ENCODE measurements at regions not wholly inside any gene's neighbourhood (a gene's known extent, or its start where the extent isn't known, plus 50 kb on each side); places are given as distances from the start of the nearest gene placed in this dataset.
"Not testable (repeated sequence)": the region's sequence is repeated elsewhere in the genome, so short reads cannot be mapped to it uniquely, and the experiment has no call there.

- peak overlapping the region; percentile 89 for H2AFZ ChIP-seq (ENCODE audit: low read depth, low read length)
- H3K9ac ChIP-seq (ENCODE audit: low read length), result peak overlapping the region; percentile 22; the same call in 1 of the 2 replicates
- H3K4me1 ChIP-seq (ENCODE audit: low read length), result peaks cover 3% of the 10 kb centered on the region; the same call in 1 of the 2 replicates
- no peaks in the 10 kb centered on the region for H4K20me1 ChIP-seq (ENCODE audit: insufficient read depth, low read length)
- H3K4me2 ChIP-seq (ENCODE audit: low read length), result peak overlapping the region; percentile 76
- H3K27me3 ChIP-seq (ENCODE audit: low read depth, low read length), result no peaks in the 10 kb centered on the region
- H3K36me3 ChIP-seq (replicated peaks; ENCODE audit: low read depth, low read length), result no peaks in the 10 kb centered on the region
- H3K4me3 ChIP-seq (ENCODE audit: low read length), result peak overlapping the region; percentile 72
- TF ChIP-seq CTCF (IDR thresholded peaks at IDR 0.05; ENCODE audit: low read depth, low read length), result no peak
- no peak for TF ChIP-seq EZH2phosphoT487 (IDR thresholded peaks at IDR 0.05; ENCODE audit: low read depth)
- no peak overlapping the region for H3K27ac ChIP-seq (ENCODE audit: low read length)
- H3K79me2 ChIP-seq (ENCODE audit: low read length), result no peaks in the 10 kb centered on the region
- no peaks in the 10 kb centered on the region for H3K9me3 ChIP-seq (ENCODE audit: insufficient read depth, low read length)
Measured at GRCh38 chr17:54353789-54354525, 531.2 kb downstream of the KIF2B start.

GRCh38 chr17:54361073-54361472 is 538.3 kb downstream of the KIF2B start:
- H3K27ac ChIP-seq (ENCODE audit: low read length); H3K4me2 ChIP-seq (ENCODE audit: low read length); H3K4me3 ChIP-seq (ENCODE audit: low read length); H3K9me3 ChIP-seq (ENCODE audit: insufficient read depth, low read length); H3K9ac ChIP-seq (ENCODE audit: low read length); H2AFZ ChIP-seq (ENCODE audit: low read depth, low read length); H4K20me1 ChIP-seq (ENCODE audit: insufficient read depth, low read length); H3K36me3 ChIP-seq (replicated peaks; ENCODE audit: low read depth, low read length); H3K4me1 ChIP-seq (ENCODE audit: low read length); H3K79me2 ChIP-seq (ENCODE audit: low read length); H3K27me3 ChIP-seq (ENCODE audit: low read depth, low read length): not testable (repeated sequence)

- no peak overlapping the region for H3K4me3 ChIP-seq (ENCODE audit: low read length)
- H3K4me1 ChIP-seq (ENCODE audit: low read length), result no peaks in the 10 kb centered on the region
- H3K27me3 ChIP-seq (ENCODE audit: low read depth, low read length), result no peaks in the 10 kb centered on the region
- no peak overlapping the region for H3K27ac ChIP-seq (ENCODE audit: low read length)
- no peak overlapping the region for H3K9ac ChIP-seq (ENCODE audit: low read length)
- no peaks in the 10 kb centered on the region for H3K79me2 ChIP-seq (ENCODE audit: low read length)
- H2AFZ ChIP-seq (ENCODE audit: low read depth, low read length), result no peak overlapping the region
- no peaks in the 10 kb centered on the region for H3K9me3 ChIP-seq (ENCODE audit: insufficient read depth, low read length)
- no peak overlapping the region for H3K4me2 ChIP-seq (ENCODE audit: low read length)
- TF ChIP-seq EZH2phosphoT487 (IDR thresholded peaks at IDR 0.05; ENCODE audit: low read depth) (no peak), CTCF (IDR thresholded peaks at IDR 0.05; ENCODE audit: low read depth, low read length) (no peak)
- no peaks in the 10 kb centered on the region for H4K20me1 ChIP-seq (ENCODE audit: insufficient read depth, low read length)
- no peaks in the 10 kb centered on the region for H3K36me3 ChIP-seq (replicated peaks; ENCODE audit: low read depth, low read length)
Measured at GRCh38 chr17:54368906-54369305, 531.7 kb upstream of the TOM1L1 start.

- Histone ChIP-seq H3K4me3 (ENCODE audit: low read length) (no peak overlapping the region), H2AFZ (ENCODE audit: low read depth, low read length) (no peak overlapping the region), H3K4me2 (ENCODE audit: low read length) (no peak overlapping the region), H3K9ac (ENCODE audit: low read length) (no peak overlapping the region), H3K4me1 (ENCODE audit: low read length) (no peaks in the 10 kb centered on the region), H3K36me3 (replicated peaks; ENCODE audit: low read depth, low read length) (no peaks in the 10 kb centered on the region), H4K20me1 (ENCODE audit: insufficient read depth, low read length) (no peaks in the 10 kb centered on the region), H3K9me3 (ENCODE audit: insufficient read depth, low read length) (no peaks in the 10 kb centered on the region), H3K79me2 (ENCODE audit: low read length) (no peaks in the 10 kb centered on the region), H3K27me3 (ENCODE audit: low read depth, low read length) (no peaks in the 10 kb centered on the region), H3K27ac (ENCODE audit: low read length) (no peak overlapping the region)
- TF ChIP-seq EZH2phosphoT487 (IDR thresholded peaks at IDR 0.05; ENCODE audit: low read depth) (no peak), CTCF (IDR thresholded peaks at IDR 0.05; ENCODE audit: low read depth, low read length) (no peak)
Measured at GRCh38 chr17:54372069-54372749, 528.4 kb upstream of the TOM1L1 start.

Data from OCI-LY3 (cell line).